Astrocyte of the spinal cord (primary cell): ENCODE measurements at regions not wholly inside any gene's neighbourhood (a gene's known extent, or its start where the extent isn't known, plus 50 kb on each side); places are given as distances from the start of the nearest gene placed in this dataset.
A peak's percentile ranks its signal among the peaks of the same experiment; 100 is the strongest.
"Not testable (repeated sequence)": the region's sequence is repeated elsewhere in the genome, so short reads cannot be mapped to it uniquely, and the experiment has no call there.

Source experiments
- DNase-seq: peaks from one replicate; pipeline ENCODE4 v3.0.0; 2011; ENCODE audit warnings: low read depth, low spot score
- H3K4me3 ChIP-seq: 2 replicates; pipeline ENCODE4 v1.5.1; 2011; ENCODE audit warnings: low read depth, mild to moderate bottlenecking, low read length, moderate library complexity
- in situ Hi-C: cut with HindIII; loops from 2 replicates; pipeline ENCODE4 v1.10.0; 2017; ENCODE audit warnings: low sequenced_read_pairs

DNA sequence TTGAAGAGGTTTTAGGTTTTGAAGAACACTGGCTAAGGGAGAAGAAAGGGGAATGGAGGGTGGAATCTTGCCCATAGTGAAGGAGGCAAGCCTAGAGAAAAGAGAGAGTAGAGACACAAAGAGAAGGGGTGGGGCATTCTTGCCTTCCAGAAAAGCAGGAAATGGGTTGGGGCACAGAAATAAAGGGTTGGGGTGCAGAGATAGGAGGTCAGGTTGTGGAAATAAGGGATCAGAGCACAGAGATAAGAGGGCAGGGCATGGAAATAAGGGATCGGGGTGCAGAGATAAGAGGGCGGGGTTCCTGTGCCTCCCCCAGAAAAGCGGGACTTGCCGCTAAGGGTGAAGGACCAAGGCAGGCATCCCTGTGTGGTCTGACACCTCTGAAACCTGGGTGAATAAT lies 69.9 kb downstream of the ALG1L2 start:
- in situ Hi-C loops, H3K4me3 ChIP-seq, DNase-seq: not testable (repeated sequence)

DNA sequence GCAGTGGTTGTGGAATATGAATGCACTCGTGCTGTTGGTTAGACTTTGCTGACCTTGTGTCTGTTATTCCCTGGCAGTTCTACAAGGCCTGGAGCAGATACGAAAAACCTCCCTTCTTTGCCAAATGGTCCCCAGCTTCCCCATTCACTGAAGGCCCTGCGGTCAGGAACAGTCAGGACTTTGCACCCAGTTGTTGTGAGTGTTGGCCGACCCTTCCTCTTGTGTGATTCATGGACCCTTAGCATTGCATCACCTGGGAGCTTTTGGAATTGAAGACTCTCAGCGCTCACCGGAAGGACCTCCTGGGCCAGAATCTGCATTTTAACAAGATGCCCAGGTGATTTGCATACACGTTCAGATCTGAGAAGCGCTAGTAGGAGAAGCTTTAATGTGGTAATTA lies 71.6 kb downstream of the ALG1L2 start:
- DNase-seq, H3K4me3 ChIP-seq, in situ Hi-C loops: not testable (repeated sequence)

DNA sequence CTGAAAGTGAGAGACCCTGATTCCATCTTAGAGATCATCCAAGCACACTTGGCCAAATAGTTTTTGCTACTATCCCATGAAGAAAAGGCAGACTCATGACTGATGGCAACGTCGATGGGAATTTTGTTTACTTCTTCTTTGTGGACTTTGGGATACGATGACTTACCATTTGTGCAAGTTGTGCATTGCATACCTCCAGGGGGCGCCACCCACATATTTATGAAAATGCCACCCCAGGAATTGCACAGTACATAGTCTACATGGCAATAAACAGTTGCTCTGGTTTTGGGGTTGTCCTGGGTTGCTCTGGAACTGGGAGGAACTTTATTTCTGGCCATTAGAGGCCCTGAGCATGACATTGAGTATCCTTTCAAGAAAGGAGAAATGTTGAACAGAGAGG lies 73.8 kb downstream of the ALG1L2 start:
- in situ Hi-C loops, DNase-seq, H3K4me3 ChIP-seq: not testable (repeated sequence)

DNA sequence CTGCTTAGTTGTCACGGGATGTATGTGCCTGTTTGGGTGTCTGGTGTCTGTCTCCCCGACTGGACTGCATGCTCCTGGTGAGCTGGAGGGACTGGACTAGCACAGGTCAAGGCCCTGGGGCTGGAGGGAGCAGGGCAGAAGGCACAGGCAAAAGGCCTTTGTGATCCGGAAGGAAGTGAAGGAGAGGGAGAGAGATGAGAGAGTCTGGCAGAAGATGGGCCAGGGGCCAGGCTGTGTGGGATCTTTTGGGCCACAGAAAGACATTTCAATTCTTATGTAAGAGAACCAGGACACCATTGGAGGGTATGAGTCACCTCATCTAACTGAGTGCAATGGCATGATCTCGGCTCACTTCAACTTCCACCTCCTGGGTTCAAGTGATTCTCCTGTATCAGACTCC lies 85.2 kb downstream of the ALG1L2 start:
- in situ Hi-C loops, H3K4me3 ChIP-seq, DNase-seq: not testable (repeated sequence)

DNA sequence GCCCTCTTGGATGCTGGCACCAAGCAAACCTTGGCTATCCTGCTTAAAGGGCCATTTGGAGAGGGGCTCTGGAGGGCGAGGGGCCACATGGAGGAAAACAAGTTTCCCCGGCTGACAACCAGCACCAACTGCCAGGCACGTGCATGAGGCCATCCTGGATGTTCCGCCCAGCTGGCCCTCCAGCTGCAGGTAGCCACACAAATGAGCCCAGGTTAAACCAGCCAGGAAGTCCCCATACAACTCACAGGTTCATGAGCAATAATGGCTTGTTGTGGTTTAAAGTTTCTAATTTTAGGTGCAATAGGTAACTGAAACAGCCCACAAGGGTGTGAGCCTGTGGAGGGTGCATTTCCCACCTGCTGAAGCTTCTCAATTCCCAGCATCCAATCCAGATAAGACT lies 93.6 kb downstream of the ALG1L2 start:
- DNase-seq, in situ Hi-C loops: not testable (repeated sequence)

DNA sequence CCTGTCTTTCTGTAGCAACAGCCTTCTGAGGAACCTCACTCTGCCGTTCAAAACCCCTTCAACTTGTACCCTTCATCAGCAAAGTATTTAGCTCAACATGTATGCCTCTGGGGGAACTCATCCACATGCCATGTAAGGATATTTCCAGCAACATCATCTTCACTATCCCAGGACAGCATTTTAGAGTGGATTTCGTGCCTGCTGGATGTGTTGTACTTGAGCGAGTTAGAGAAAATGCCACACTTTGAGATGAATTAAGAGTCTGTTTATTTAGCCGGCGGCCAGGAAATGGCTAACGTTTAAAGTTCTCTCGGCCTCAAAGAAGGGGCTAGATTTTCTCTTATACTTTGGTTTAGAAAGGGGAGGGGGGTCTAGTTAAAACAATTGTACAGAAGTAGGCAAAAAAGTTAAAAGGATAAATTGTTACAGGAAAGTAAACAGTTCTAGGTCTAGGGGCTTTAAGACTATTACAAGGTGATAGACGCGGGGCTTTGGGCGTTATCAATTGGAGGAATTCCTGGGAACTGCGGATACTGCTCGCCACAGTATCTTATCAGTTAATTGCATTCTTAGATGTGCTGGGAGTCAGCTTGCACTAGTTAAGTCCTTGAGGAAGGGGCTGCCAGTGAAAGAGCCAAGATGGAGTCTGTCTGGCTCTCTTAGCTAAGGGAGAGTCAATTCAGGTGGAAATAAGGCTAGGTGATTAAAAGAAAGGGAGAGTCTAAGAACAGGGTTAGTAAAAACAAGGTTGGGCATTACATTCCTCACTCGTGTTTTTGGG lies 95.0 kb downstream of the ALG1L2 start:
- in situ Hi-C loops, H3K4me3 ChIP-seq, DNase-seq: not testable (repeated sequence)

More for the DNA sequence above, 93.6 kb downstream of the ALG1L2 start:
- not testable (repeated sequence) for H3K4me3 ChIP-seq

GRCh38 chr3:130178835-130179234 lies 97.2 kb downstream of the ALG1L2 start:
- DNase-seq, in situ Hi-C loops, H3K4me3 ChIP-seq: not testable (repeated sequence)

- in situ Hi-C loops = not testable (repeated sequence)
These were observed 97.8 kb downstream of the ALG1L2 start for GRCh38 chr3:130179353-130179970.

GRCh38 chr3:130182475-130182874 lies 100.8 kb downstream of the ALG1L2 start:
- in situ Hi-C loops, DNase-seq, H3K4me3 ChIP-seq: not testable (repeated sequence)

More at GRCh38 chr3:130179353-130179970, 97.8 kb downstream of the ALG1L2 start:
- not testable (repeated sequence) for H3K4me3 ChIP-seq
- DNase-seq = peak; percentile 1

- in situ Hi-C loops, DNase-seq, H3K4me3 ChIP-seq: not testable (repeated sequence)
These were observed 102.1 kb downstream of the ALG1L2 start for GRCh38 chr3:130183689-130184088.

- DNase-seq, H3K4me3 ChIP-seq, in situ Hi-C loops: not testable (repeated sequence)
These were observed 102.8 kb downstream of the ALG1L2 start for GRCh38 chr3:130184152-130185024.

- DNase-seq, H3K4me3 ChIP-seq, in situ Hi-C loops: not testable (repeated sequence)
These were observed 119.6 kb downstream of the ALG1L2 start for GRCh38 chr3:130201272-130201671.

GRCh38 chr3:130203633-130204032 lies 122.0 kb downstream of the ALG1L2 start:
- DNase-seq, in situ Hi-C loops, H3K4me3 ChIP-seq: not testable (repeated sequence)
